GM12878 (cell line): ENCODE measurements at regions not wholly inside any gene's neighbourhood (a gene's known extent, or its start where the extent isn't known, plus 50 kb on each side); places are given as distances from the start of the nearest gene placed in this dataset.

Experiments used
- BACH1 ChIP-seq: fragments of 450-650 bp; IDR thresholded peaks from 2 replicates; pipeline ENCODE4 v1.6.1; 2017; ENCODE audit warnings: mild to moderate bottlenecking, borderline replicate concordance
- CHD1 ChIP-seq: IDR thresholded peaks from 2 replicates; pipeline ENCODE4 v1.6.1; 2012; ENCODE audit warnings: low read depth, low read length, improper control_type of control experiment
- SUZ12 ChIP-seq: fragments of 200-600 bp; sonication (generic); IDR thresholded peaks from one replicate; pipeline ENCODE4 v1.6.1; 2018; ENCODE audit warnings: antibody characterized with exemption, mild to moderate bottlenecking; ENCODE audit not compliant: unreplicated experiment
- TF ChIP-seq, protein P1 (sequence below), 3 experiments: IDR thresholded peaks in 2 of 3; conservative IDR thresholded peaks in 1 of 3; 2 replicates each; pipeline ENCODE4 v1.5.1; 2011; ENCODE audit warnings: low read depth in 3 of 3, low read length in 3 of 3, mild to moderate bottlenecking in 3 of 3, control low read depth in 2 of 3, moderate library complexity in 2 of 3, inconsistent platforms in 1 of 3, mixed read lengths in 1 of 3; ENCODE audit not compliant: control insufficient read depth in 2 of 3, insufficient read depth in 1 of 3; ENCODE audit errors: extremely low read depth in 1 of 3

DNA sequence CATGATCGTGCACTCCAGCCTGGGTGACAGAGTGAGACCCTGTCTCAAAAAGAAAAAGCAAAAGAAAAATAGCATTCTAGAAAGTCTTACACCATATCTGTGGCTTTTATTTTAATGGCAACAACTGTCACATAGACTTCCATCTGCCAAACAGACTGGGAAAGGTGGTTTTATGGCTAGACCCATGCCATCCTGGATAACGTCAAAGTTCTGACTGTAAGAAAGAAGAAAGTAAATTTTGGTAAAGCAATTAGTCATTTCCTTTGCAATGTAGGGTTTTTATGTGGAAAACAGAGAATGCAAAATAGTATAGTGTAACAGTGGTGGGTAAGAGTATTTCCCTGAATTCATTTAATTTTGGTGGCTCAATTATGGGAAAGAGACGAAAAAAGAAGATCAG is 75.5 kb upstream of the BARX2 start:
- TF ChIP-seq, protein P1, sequence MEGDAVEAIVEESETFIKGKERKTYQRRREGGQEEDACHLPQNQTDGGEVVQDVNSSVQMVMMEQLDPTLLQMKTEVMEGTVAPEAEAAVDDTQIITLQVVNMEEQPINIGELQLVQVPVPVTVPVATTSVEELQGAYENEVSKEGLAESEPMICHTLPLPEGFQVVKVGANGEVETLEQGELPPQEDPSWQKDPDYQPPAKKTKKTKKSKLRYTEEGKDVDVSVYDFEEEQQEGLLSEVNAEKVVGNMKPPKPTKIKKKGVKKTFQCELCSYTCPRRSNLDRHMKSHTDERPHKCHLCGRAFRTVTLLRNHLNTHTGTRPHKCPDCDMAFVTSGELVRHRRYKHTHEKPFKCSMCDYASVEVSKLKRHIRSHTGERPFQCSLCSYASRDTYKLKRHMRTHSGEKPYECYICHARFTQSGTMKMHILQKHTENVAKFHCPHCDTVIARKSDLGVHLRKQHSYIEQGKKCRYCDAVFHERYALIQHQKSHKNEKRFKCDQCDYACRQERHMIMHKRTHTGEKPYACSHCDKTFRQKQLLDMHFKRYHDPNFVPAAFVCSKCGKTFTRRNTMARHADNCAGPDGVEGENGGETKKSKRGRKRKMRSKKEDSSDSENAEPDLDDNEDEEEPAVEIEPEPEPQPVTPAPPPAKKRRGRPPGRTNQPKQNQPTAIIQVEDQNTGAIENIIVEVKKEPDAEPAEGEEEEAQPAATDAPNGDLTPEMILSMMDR (IDR thresholded peaks at IDR 0.05 in 2 of 3, conservative IDR thresholded peaks at IDR 0.05 in 1 of 3; ENCODE audit: control insufficient read depth in 2 of 3, extremely low read depth in 1 of 3, insufficient read depth in 1 of 3, low read depth in 3 of 3, low read length in 3 of 3) = no peak
- TF ChIP-seq CHD1 (no peak), BACH1 (no peak), SUZ12 (no peak)
